Osteocyte (in vitro differentiated cells): ENCODE measurements at regions not wholly inside any gene's neighbourhood (a gene's known extent, or its start where the extent isn't known, plus 50 kb on each side); places are given as distances from the start of the nearest gene placed in this dataset.

Experiments
- DNase-seq: peaks from one replicate; pipeline ENCODE4 v3.0.0; 2021; ENCODE audit warnings: mixed read lengths; ENCODE audit not compliant: unreplicated experiment; ENCODE audit errors: extremely low spot score
- H3K27ac Mint-ChIP-seq: one replicate; pipeline ENCODE4 v1.8.0; 2021; ENCODE audit warnings: mild to moderate bottlenecking, mixed read lengths; ENCODE audit not compliant: unreplicated experiment
- H3K27me3 Mint-ChIP-seq: one replicate; pipeline ENCODE4 v1.8.0; 2021; ENCODE audit warnings: mixed read lengths; ENCODE audit not compliant: unreplicated experiment
- H3K36me3 Mint-ChIP-seq: one replicate; pipeline ENCODE4 v1.8.0; 2021; ENCODE audit warnings: mixed read lengths; ENCODE audit not compliant: unreplicated experiment
- H3K4me1 Mint-ChIP-seq: one replicate; pipeline ENCODE4 v1.8.0; 2021; ENCODE audit warnings: mixed read lengths; ENCODE audit not compliant: unreplicated experiment
- H3K4me3 Mint-ChIP-seq: one replicate; pipeline ENCODE4 v1.8.0; 2021; ENCODE audit warnings: mild to moderate bottlenecking, moderate library complexity, mixed read lengths; ENCODE audit not compliant: unreplicated experiment
- H3K9me3 Mint-ChIP-seq: one replicate; pipeline ENCODE4 v1.8.0; 2021; ENCODE audit warnings: mixed read lengths; ENCODE audit not compliant: unreplicated experiment
- TF ChIP-seq, protein P1 (sequence below): fragments of 200-600 bp; sonication (generic); IDR thresholded peaks from 2 replicates; pipeline ENCODE4 v1.5.0; 2021; ENCODE audit warnings: antibody characterized with exemption, mild to moderate bottlenecking, moderate library complexity

DNA sequence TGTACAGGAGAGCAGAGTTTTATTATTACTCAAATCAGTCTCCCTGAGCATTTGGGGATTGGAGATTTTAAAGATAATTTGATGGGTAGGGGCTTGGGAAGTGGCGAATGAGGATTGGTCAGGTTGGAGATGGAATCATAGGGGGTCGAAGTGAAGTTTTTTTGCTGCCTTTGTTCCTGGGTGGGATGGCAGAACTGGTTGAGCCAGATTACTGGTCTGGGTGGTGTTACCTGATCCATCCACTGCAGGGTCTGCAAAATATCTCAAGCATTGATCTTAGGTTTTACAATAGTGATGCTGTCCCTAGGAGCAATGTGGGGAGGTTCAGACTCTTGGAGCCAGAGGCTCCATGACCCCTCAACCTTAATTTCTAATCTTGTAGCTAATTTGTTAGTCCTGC is 108.8 kb downstream of the BACH1 start:
- TF ChIP-seq, protein P1, sequence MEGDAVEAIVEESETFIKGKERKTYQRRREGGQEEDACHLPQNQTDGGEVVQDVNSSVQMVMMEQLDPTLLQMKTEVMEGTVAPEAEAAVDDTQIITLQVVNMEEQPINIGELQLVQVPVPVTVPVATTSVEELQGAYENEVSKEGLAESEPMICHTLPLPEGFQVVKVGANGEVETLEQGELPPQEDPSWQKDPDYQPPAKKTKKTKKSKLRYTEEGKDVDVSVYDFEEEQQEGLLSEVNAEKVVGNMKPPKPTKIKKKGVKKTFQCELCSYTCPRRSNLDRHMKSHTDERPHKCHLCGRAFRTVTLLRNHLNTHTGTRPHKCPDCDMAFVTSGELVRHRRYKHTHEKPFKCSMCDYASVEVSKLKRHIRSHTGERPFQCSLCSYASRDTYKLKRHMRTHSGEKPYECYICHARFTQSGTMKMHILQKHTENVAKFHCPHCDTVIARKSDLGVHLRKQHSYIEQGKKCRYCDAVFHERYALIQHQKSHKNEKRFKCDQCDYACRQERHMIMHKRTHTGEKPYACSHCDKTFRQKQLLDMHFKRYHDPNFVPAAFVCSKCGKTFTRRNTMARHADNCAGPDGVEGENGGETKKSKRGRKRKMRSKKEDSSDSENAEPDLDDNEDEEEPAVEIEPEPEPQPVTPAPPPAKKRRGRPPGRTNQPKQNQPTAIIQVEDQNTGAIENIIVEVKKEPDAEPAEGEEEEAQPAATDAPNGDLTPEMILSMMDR = no peak
- Mint-ChIP-seq H3K27me3 (no peaks in the 10 kb centered on the region), H3K36me3 (peaks cover 8% of the 10 kb centered on the region), H3K27ac (no peak overlapping the region), H3K4me3 (no peak overlapping the region), H3K4me1 (no peaks in the 10 kb centered on the region), H3K9me3 (peaks cover 13% of the 10 kb centered on the region)
- DNase-seq = no peak

- H3K4me3 Mint-ChIP-seq = no peak overlapping the region
- H3K36me3 Mint-ChIP-seq = no peaks in the 10 kb centered on the region
- H3K27me3 Mint-ChIP-seq = no peaks in the 10 kb centered on the region
- TF ChIP-seq, protein P1 = no peak
- no peaks in the 10 kb centered on the region for H3K9me3 Mint-ChIP-seq
- no peak overlapping the region for H3K27ac Mint-ChIP-seq
- DNase-seq = no peak
- no peaks in the 10 kb centered on the region for H3K4me1 Mint-ChIP-seq
These were observed 115.0 kb downstream of the BACH1 start for GRCh38 chr21:29413683-29414082.

DNA sequence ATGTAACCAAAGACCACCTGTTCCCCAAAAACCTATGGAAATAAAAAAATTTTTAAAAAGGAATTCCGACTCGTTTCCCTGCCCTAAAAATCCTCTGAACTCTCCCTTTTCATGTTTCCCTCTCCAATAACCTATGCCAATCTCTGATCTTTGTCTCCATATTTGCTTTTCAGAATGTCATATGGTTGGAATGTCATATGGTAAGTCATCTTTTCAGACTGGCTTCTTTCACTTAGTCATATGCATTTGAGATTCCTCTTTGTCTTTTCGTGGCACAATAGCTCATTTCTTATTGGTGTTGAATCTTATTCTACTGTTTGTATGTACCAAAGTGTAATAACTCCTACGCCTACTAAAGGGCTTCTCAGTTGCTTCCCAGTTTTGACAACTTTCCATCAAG is 117.5 kb downstream of the BACH1 start:
- H3K4me1 Mint-ChIP-seq = no peaks in the 10 kb centered on the region
- TF ChIP-seq, protein P1 = no peak
- no peak overlapping the region for H3K27ac Mint-ChIP-seq
- H3K4me3 Mint-ChIP-seq = no peak overlapping the region
- no peak for DNase-seq
- H3K27me3 Mint-ChIP-seq = no peaks in the 10 kb centered on the region
- no peaks in the 10 kb centered on the region for H3K36me3 Mint-ChIP-seq
- no peaks in the 10 kb centered on the region for H3K9me3 Mint-ChIP-seq

DNA sequence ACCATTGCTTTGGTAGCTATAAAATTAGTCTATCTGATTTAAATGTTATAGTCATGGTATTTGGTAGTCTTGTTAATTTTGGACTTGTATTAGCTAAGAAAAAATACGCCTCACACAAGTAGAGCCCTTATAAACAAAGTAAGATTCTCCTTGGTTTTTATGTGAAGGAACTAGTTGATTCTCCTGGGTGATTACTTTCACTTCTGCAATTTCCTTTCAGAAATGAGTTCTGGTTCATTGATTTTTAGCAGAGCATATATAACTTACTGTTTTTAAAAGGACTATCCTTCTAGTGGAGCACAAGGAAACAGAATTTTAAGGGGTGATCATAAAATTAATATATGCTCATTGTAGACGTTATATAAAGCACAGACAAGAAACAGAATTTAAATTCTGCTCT is 120.1 kb downstream of the BACH1 start:
- TF ChIP-seq, protein P1 = no peak
- Mint-ChIP-seq H3K4me3 (no peak overlapping the region), H3K27ac (no peak overlapping the region), H3K36me3 (no peaks in the 10 kb centered on the region), H3K27me3 (no peaks in the 10 kb centered on the region), H3K4me1 (no peaks in the 10 kb centered on the region), H3K9me3 (peaks cover 3% of the 10 kb centered on the region)
- DNase-seq = no peak

- Mint-ChIP-seq H3K36me3 (no peaks in the 10 kb centered on the region), H3K27ac (no peak overlapping the region), H3K9me3 (peaks cover 3% of the 10 kb centered on the region), H3K4me3 (no peak overlapping the region), H3K27me3 (no peaks in the 10 kb centered on the region), H3K4me1 (no peaks in the 10 kb centered on the region)
- TF ChIP-seq, protein P1 = no peak
- DNase-seq = no peak
These were observed 120.7 kb downstream of the BACH1 start for GRCh38 chr21:29419422-29419821.
